IPS-11a (cell line): ENCODE measurements at regions not wholly inside any gene's neighbourhood (a gene's known extent, or its start where the extent isn't known, plus 50 kb on each side); places are given as distances from the start of the nearest gene placed in this dataset.

ENCODE experiments used
- H3K4me3 ChIP-seq: one replicate; pipeline ENCODE4 v1.5.1; 2013; ENCODE audit warnings: low read depth, low read length, control low read depth

GRCh38 chrX:39886282-39886681, 211.5 kb downstream of the BCOR start:
- H3K4me3 ChIP-seq = no peak overlapping the region

GRCh38 chrX:39888730-39889129, 209.0 kb downstream of the BCOR start:
- H3K4me3 ChIP-seq = no peak overlapping the region

GRCh38 chrX:39889704-39890103, 208.1 kb downstream of the BCOR start:
- H3K4me3 ChIP-seq = no peak overlapping the region

- H3K4me3 ChIP-seq = no peak overlapping the region
Observed at GRCh38 chrX:39890807-39891206, 207.0 kb downstream of the BCOR start.

GRCh38 chrX:39891781-39892180, 206.0 kb downstream of the BCOR start:
- H3K4me3 ChIP-seq = no peak overlapping the region

GRCh38 chrX:39893417-39894338, 204.1 kb downstream of the BCOR start:
- no peak overlapping the region for H3K4me3 ChIP-seq

GRCh38 chrX:39894683-39895082, 203.1 kb downstream of the BCOR start:
- no peak overlapping the region for H3K4me3 ChIP-seq

- no peak overlapping the region for H3K4me3 ChIP-seq
Observed at GRCh38 chrX:39895218-39896110, 202.3 kb downstream of the BCOR start.

GRCh38 chrX:39896951-39897740, 200.6 kb downstream of the BCOR start:
- H3K4me3 ChIP-seq = no peak overlapping the region

GRCh38 chrX:39897741-39898097, 200.0 kb downstream of the BCOR start:
- H3K4me3 ChIP-seq = no peak overlapping the region

- no peak overlapping the region for H3K4me3 ChIP-seq
Observed at GRCh38 chrX:39898147-39898546, 199.6 kb downstream of the BCOR start.

GRCh38 chrX:39899059-39899458, 198.7 kb downstream of the BCOR start:
- H3K4me3 ChIP-seq = no peak overlapping the region

- H3K4me3 ChIP-seq = no peak overlapping the region
Observed at GRCh38 chrX:39899856-39900776, 197.6 kb downstream of the BCOR start.

- no peak overlapping the region for H3K4me3 ChIP-seq
Observed at GRCh38 chrX:39900777-39901170, 197.0 kb downstream of the BCOR start.

GRCh38 chrX:39903343-39903742, 194.4 kb downstream of the BCOR start:
- no peak overlapping the region for H3K4me3 ChIP-seq

GRCh38 chrX:39903937-39904336, 193.8 kb downstream of the BCOR start:
- H3K4me3 ChIP-seq = no peak overlapping the region

GRCh38 chrX:39904816-39905537, 192.8 kb downstream of the BCOR start:
- no peak overlapping the region for H3K4me3 ChIP-seq

- H3K4me3 ChIP-seq = no peak overlapping the region
Observed at GRCh38 chrX:39905538-39905891, 192.2 kb downstream of the BCOR start.

- H3K4me3 ChIP-seq = no peak overlapping the region
Observed at GRCh38 chrX:39905946-39906345, 191.8 kb downstream of the BCOR start.
